GM12874 (cell line): ENCODE measurements at regions not wholly inside any gene's neighbourhood (a gene's known extent, or its start where the extent isn't known, plus 50 kb on each side); places are given as distances from the start of the nearest gene placed in this dataset.

Experiments used
- TF ChIP-seq, protein P1 (sequence below): IDR thresholded peaks from 2 replicates; pipeline ENCODE4 v1.5.1; 2011; ENCODE audit warnings: low read depth, mild to moderate bottlenecking, control low read depth, low read length, moderate library complexity; ENCODE audit not compliant: insufficient read depth

DNA sequence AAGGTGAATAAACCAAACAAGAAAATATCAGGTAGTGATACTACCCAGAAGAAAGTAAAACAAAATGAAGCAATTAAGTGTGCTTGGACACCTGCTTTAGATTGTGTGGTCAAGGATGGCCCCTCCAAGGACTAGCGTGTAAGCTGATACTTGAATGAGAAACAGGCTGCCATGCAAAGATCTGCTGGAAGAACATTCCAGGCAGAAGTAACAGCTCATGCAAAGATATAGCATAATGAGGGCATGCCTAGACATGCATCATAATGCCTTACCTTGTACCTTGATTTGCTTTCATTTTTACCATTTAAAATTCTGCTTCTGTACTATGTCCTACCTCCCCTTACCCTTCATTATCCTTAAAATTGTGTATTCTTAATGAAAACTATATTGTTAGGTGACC is 74.8 kb upstream of the HDAC9 start:
- TF ChIP-seq, protein P1, sequence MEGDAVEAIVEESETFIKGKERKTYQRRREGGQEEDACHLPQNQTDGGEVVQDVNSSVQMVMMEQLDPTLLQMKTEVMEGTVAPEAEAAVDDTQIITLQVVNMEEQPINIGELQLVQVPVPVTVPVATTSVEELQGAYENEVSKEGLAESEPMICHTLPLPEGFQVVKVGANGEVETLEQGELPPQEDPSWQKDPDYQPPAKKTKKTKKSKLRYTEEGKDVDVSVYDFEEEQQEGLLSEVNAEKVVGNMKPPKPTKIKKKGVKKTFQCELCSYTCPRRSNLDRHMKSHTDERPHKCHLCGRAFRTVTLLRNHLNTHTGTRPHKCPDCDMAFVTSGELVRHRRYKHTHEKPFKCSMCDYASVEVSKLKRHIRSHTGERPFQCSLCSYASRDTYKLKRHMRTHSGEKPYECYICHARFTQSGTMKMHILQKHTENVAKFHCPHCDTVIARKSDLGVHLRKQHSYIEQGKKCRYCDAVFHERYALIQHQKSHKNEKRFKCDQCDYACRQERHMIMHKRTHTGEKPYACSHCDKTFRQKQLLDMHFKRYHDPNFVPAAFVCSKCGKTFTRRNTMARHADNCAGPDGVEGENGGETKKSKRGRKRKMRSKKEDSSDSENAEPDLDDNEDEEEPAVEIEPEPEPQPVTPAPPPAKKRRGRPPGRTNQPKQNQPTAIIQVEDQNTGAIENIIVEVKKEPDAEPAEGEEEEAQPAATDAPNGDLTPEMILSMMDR, result no peak

DNA sequence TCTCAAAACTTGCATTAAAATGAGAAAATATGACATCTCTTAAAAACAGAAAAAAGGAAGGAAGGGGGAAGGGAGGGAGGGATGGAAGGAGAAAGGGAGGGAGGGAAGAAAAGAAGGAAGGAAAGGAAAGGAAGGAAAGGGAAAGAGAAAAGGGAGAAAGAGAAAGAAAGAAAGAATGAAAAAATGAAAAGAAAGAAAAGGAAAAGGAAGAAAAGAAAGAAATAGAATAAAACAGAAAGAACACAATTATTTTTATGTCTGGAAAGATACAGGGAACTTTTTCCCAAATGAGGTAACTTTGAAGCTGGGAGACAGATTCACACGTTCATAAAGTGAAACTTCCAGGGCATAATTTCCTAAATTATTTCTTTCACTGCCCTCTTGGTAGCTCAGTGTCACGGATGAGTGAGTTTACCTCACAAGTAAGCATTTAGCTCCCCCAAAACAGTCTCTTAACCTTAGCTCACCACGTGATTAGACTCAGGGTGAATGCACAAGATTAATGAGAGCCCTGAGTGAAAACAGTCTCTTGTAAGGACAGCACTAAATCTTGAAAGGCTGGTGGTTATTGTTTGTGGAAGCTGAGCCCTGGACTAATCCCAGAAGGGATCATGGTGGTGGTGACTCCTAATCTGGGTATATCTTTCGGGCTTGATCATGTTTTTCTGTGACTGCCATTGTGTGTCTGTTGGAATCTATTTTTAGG is 74.1 kb upstream of the HDAC9 start:
- TF ChIP-seq, protein P1, result no peak

DNA sequence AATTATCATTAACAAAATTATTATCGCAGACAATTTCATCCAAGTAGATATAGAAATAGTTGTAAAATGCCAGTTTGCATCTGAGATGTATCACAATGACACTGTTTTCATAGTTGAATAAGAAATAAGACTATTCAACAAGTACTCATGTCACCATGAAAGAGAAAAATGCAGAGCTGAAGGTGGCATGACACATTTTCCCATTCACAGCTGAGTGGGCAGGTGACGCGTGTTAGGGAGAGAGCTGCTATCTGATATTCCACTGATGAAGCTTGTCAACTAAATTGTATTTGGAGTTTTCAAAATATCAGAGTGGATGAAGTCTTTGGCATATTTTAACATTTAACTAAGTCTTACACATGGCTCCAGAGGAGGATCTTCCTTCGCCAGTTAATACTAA is 70.3 kb upstream of the HDAC9 start:
- TF ChIP-seq, protein P1, result no peak

DNA sequence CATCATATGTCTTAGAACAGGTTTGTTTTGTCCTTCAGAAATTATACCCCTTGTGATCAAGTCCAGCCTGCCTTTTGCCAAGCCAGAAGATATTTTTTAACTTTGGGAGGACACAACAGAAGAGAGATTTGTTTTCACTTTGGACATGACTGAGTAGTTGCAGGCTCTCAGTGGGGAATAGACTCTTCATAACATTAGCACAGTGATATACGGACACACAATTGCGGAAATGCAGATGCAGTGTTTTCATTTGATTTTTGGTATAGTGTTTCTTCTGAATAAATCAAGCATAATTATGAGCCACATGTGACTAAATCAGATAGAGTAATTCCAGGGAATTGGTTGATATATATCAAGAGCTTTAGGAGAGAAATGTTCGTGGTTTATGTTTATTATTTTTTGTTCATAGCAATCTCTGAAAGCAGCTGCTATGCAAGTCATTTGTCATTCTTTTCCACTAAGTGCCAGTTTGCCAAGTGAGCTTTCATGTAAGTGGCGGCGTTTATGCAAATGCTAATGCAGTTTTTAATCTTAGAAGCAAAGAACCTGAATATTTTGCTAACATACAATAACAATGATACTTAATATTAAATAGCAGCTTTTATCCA is 69.6 kb upstream of the HDAC9 start:
- TF ChIP-seq, protein P1, result no peak

DNA sequence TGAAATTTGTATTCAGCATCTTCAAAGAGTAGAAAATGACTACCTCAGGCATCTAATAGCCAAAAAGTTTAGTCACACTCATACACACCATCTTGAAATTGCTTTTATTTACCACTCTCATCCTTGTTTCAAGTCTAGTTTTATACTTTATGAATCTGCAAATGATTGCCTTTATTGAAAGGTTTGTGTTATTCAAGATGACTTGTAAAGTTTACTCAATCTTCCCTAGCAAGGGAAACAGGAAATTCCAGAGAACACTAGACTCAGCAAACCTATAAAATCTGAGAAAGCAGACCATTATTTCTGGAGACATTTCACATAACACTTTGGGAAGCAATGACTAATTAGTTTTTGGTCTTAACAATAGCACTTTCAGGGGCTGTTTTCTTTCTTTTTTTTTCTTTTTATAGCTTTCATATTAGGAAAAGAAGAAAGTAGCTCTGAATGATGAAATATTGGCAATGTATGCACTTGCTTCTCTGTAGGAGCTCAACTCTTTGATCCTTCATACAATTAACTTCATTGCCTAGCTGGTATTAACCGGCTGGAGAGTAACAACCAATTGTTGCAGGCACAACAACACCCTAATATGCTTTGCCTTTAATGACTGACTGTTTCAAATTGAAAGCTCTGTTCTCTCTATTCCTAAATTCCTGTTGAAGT is 68.9 kb upstream of the HDAC9 start:
- TF ChIP-seq, protein P1, result no peak

DNA sequence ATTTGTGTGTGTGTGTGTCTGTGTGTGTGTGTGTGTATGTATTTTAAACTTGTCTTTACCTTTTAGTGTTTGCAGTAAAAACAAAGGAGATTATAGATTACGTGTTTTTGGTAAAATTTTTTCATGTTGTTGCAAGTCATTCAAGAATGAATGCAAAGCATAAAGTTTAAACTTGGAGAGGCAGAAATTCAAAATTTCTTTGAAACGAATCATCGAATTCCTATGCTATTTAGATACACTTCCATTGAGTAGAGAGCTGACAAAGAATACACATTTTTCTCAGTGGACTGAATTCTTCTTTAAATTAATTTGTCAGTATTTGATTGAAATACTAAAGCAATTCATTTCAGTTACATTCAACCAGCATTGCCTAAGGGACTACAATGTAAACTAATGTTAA is 66.0 kb upstream of the HDAC9 start:
- TF ChIP-seq, protein P1, result no peak

DNA sequence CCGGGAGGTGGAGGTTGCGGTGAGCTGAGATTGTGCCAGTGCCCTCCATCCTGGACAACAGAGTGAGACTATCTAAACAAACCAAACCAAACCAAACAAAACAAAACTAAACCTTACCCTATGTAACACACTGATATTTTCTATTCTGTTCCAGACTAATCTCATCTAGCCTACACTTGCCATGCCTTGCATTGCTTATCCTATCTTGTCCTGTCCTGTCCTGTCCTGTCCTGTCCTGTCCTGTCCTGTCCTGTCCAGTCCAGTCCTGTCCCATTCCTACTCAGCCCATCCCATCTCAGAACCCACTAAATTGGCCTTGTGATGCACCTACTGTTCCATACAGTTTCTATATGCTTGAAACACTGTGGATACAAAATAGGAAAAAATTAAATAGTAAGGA is 64.7 kb upstream of the HDAC9 start:
- TF ChIP-seq, protein P1, result no peak
